ENCODE measurements at regions not wholly inside any gene's neighbourhood (a gene's known extent, or its start where the extent isn't known, plus 50 kb on each side); places are given as distances from the start of the nearest gene placed in this dataset.

GRCh38 chr3:26082911-26083310 is 293.0 kb downstream of the OXSM start:
- TF ChIP-seq CTCF (IDR thresholded peaks at IDR 0.05; ENCODE audit: insufficient read depth, low read length, missing control alignments), result no peak
- POLR2A ChIA-PET, result no interaction called here
- no peak for DNase-seq (ENCODE audit: low read depth, low spot score)
- CTCF ChIA-PET, result no interaction called here
- H3K4me3 ChIP-seq (ENCODE audit: low read depth, low read length), result no peak overlapping the region

GRCh38 chr3:26084629-26085028 is 294.7 kb downstream of the OXSM start:
- H3K4me3 ChIP-seq (ENCODE audit: low read depth, low read length), result no peak overlapping the region
- ChIA-PET CTCF (no interaction called here), POLR2A (no interaction called here)
- TF ChIP-seq CTCF (IDR thresholded peaks at IDR 0.05; ENCODE audit: insufficient read depth, low read length, missing control alignments), result no peak
- DNase-seq (ENCODE audit: low read depth, low spot score), result no peak

GRCh38 chr3:26087751-26088150 is 297.9 kb downstream of the OXSM start:
- POLR2A ChIA-PET, result no interaction called here
- no peak for DNase-seq (ENCODE audit: low read depth, low spot score)
- no peak for TF ChIP-seq CTCF (IDR thresholded peaks at IDR 0.05; ENCODE audit: insufficient read depth, low read length, missing control alignments)
- CTCF ChIA-PET, result no interaction called here
- no peak overlapping the region for H3K4me3 ChIP-seq (ENCODE audit: low read depth, low read length)

- ChIA-PET CTCF (no interaction called here), POLR2A (no interaction called here)
- H3K4me3 ChIP-seq (ENCODE audit: low read depth, low read length), result no peak overlapping the region
- TF ChIP-seq CTCF (IDR thresholded peaks at IDR 0.05; ENCODE audit: insufficient read depth, low read length, missing control alignments), result no peak
- DNase-seq (ENCODE audit: low read depth, low spot score), result no peak
Observed at GRCh38 chr3:26089249-26089648, 299.4 kb downstream of the OXSM start.

GRCh38 chr3:26090589-26090988 is 300.7 kb downstream of the OXSM start:
- no peak overlapping the region for H3K4me3 ChIP-seq (ENCODE audit: low read depth, low read length)
- ChIA-PET POLR2A (no interaction called here), CTCF (no interaction called here)
- no peak for DNase-seq (ENCODE audit: low read depth, low spot score)
- no peak for TF ChIP-seq CTCF (IDR thresholded peaks at IDR 0.05; ENCODE audit: insufficient read depth, low read length, missing control alignments)

- ChIA-PET POLR2A (no interaction called here), CTCF (no interaction called here)
- H3K4me3 ChIP-seq (ENCODE audit: low read depth, low read length), result no peak overlapping the region
- no peak for DNase-seq (ENCODE audit: low read depth, low spot score)
- no peak for TF ChIP-seq CTCF (IDR thresholded peaks at IDR 0.05; ENCODE audit: insufficient read depth, low read length, missing control alignments)
Observed at GRCh38 chr3:26091096-26091495, 301.2 kb downstream of the OXSM start.
